HG02981 (cell line): ENCODE measurements at regions not wholly inside any gene's neighbourhood (a gene's known extent, or its start where the extent isn't known, plus 50 kb on each side); places are given as distances from the start of the nearest gene placed in this dataset.
"Not testable (repeated sequence)": the region's sequence is repeated elsewhere in the genome, so short reads cannot be mapped to it uniquely, and the experiment has no call there.

Source experiments
- ATAC-seq: cut with Tn5 transposase; IDR thresholded peaks from one replicate; pipeline ENCODE4 v1.9.1; 2021; ENCODE audit warnings: mild to moderate bottlenecking, moderate library complexity; ENCODE audit not compliant: unreplicated experiment

DNA sequence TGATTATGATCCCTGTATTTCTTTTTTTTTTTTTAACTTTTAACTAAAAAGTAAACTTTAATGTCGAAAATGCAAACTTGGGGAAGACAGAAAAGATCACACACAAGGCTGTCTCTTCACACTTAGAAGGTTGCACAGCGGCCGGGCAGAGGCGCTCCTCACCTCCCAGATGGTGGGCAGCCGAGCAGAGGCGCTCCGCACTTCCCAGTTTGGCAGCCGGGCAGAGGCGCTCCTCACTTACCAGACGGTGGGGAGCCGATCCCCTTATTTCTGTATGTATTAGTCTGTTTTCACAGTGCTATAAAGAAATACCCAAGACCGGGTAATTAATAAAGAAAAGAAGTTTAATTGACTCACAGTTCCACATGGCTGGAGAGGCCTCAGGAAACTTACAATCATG is 805.6 kb upstream of the SPRY2 start:
- ATAC-seq = not testable (repeated sequence)

DNA sequence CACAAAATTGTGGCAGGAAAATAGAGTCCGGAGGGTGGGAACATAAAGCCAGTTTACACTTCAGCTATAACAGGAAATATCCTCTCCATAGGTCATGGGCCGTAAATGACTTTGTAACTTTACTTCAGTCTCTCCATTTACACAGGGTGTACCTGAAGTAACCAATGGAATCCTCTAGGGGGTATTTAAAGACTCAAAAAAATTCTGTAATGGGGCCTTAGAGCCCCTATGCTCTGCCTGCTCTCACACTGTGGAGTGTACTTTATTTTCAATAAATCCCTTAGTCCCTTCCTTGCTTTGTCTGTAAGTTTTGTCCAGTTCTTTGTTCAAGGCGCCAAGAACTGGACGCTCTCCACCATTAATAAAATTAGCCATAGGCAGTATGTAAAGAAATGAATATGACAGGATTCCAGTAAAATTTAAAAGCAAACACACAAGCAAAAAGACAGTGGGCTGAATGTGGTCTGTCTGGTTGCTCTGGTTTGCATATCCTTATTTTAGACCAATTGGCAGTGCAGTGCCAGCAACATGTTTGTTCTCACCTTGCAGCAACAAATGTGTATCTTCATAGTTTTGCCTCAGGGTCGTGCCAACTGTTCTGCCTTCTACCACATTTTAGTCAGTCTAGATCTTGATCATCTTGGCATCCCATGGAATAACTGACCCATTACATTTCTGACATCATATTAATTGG is 801.5 kb upstream of the SPRY2 start:
- no peak for ATAC-seq

DNA sequence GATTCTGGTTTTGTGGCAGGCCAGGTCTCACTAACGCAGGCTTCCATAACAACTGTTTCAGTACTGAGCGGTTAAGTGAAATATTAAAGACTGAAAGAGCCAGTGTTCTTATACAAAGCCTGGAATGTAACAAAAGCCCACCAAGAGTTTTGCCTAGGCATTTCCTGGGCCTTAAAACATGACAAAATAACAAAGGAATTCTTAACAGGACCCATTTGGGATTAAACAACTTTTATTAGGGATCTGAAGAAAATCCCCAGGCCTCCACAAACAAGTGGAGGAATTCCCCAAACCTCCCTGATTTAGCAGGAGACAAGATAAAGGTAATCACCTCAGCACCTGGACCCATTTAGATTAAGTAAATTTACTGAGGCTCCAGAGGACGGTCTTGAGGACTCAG is 799.7 kb upstream of the SPRY2 start:
- ATAC-seq = no peak

DNA sequence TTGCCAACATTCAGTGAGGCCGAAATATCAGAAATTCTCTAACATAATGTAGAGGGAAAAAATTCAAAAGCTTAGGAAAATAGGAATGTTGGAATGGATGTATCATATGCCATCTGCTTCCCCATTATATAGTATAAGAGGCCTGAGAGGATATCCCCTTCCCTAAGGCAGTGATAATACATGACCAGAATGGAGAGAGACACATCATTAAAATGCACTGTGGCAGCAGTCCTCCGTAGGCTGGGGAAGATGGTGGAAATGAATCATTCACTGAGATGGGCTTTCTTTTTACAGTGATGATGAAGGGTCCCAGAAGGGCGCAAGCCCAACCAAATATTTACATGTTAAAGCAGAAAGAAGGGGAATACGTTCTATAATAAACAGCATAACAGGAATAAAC is 799.1 kb upstream of the SPRY2 start:
- ATAC-seq = no peak

DNA sequence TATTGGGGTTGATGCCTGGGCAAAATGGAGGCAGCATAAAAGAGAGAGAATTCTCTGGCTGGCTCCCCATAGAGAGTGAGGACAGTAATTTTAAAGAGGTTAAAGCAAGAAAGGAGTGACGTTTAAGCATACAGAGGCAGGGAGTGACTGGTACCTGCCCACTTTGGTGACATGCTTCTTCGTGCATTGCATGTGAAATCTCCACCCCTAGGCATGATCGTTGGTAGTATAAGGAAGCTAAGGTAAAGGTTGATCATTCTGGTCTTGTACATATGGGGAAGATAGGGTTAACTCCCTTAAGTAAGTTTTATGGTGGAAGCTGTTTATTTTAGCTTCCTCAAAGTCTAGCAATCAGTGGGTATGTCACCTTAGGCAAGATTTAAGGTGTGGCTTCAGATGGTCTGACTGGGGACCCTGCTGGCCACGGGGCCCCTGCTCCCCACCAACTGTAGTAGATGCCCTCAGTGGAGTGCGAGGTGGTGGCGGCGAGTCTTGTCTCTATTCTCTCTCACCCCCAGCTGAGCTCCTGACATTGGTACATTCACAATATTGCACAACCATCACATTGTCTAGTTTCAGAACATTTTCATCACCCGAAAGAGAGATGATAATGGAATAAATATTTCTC is 797.5 kb upstream of the SPRY2 start:
- no peak for ATAC-seq

DNA sequence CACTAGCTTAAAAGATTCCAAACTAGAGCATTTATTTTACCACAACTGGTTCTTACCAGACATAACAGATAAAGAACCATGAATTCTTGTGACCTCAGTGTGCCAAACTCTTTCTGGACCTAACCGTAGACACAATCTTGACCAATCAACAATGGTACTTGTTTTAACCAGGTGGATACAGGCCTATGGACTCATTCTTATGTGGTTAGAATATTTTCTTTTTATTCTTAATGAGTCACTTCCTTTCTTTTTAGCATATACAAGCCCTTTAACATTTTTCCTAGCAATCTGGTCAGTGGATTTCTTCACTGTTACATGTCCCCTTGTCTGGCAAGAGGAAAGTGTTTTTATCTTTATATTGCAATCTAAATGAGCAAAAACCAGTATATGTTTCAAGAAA is 792.1 kb upstream of the SPRY2 start:
- no peak for ATAC-seq

DNA sequence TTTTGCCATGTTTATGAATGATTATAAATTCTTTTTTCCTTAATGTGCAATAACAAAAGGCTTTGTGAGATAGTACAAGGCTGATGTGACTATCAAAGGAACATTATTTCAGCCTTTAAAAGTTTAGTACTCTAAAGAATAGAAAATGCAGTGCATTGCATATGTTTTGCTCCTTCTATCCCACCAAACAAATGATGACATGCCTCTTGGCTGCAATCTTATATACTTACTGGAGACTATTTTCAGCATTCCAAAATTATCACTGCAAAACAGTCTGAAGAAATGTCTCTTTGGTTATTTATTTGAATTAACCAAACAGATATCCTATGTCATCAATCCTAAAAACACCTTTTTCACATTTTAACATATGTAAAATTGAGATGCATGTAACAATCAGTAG is 776.5 kb upstream of the SPRY2 start:
- no peak for ATAC-seq

DNA sequence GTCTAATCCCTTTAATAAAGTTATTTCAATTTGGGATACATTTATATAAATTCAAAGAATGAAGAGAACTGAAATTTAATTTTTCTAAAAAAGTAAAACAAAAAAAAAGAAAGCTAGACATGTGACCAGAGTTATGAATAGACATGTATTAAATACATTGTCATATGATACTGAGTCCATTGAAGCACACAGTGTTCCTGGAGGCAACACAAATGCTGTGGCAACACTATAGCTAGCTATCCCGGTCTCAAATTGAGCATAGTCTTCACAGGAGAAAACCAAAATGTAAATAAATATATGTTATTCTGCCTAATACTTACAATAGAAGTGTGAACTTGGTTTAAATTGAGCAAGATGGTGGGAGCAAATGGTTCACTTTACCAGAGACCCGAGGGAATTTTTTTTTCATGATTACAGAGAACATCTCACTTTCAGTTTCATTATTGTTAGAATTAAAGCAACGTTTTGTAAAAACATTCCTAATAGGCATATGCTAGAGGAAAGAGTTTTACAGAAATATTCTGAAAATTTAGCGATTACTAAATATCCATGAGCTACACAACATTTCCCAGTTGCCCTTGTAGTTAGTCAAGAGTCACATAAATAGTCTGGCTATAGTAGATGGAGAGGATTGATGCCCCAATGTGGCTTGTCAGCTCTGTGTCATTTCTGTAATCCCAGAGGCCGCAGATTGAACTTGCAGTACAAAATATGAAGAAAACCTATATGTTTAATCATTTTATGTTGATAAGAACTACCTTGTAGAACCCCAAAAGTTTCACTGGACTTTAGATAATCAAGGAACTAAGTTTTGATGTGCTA is 775.7 kb upstream of the SPRY2 start:
- no peak for ATAC-seq

DNA sequence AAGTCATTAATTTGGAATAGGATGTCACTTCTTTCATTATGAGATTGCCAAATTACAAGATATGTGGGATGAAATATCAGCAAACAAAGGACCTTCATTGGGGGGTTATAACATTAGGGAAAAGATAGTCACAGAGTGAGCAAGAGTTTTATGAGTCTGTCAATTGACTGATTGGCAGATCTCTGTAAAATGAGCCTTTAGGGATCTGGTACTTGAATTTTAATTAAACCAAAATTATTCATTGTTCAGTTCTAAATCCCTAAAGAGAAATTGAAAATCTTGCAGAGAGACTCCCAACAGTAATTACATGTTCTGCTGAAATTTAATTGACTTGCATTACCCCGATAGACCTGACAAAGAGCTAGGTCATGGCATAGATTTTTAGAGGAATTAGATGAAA is 768.1 kb upstream of the SPRY2 start:
- ATAC-seq = no peak

DNA sequence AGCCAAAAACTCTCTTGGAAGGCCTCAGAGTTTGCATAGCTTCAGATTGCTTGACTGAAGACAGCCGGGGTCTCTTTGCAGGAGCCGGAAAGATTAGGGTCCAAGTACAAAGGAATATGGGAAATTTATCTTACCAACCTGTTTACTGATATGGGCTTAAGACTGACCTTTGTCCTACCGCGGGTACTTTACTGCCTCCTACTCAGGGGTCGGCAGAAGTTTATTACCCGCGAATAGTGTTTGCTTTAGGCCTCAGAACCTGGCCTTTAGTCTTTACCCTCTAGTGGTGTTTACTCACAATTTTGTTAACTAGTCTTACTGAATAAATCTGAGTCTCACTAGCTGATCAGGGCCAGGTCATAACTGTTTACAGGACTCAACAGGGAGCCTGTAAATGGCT is 765.4 kb upstream of the SPRY2 start:
- ATAC-seq = no peak

DNA sequence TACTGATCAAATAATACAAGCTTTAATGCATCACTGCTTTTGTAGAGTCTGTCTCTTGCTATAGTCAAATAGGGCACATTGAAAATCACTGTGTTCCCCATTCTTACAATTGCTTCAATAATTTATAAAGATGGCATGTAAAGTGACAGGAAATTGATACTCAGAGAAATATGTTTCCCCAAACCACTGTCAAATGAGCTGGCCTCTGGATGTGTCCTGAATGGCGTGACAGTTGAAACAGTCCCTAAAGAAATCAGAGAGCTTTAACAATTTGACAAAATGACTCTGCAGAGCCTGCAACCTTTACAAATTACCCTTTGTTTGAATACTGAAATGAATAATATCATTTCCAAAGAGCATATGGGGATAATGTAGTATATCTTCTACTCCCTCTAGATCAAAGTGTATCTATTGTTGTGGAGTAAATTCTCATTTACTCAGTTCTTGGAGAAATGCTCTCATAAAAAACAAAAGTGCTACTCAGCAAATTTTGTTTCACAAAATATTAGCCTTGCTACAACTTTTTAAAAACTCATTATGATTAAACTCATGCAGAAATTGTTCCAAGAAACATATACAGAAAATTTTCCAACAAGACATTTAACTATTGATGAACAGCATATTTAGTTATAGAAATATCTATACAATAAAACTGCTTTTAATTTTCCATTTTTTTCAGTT is 763.2 kb upstream of the SPRY2 start:
- ATAC-seq = no peak

DNA sequence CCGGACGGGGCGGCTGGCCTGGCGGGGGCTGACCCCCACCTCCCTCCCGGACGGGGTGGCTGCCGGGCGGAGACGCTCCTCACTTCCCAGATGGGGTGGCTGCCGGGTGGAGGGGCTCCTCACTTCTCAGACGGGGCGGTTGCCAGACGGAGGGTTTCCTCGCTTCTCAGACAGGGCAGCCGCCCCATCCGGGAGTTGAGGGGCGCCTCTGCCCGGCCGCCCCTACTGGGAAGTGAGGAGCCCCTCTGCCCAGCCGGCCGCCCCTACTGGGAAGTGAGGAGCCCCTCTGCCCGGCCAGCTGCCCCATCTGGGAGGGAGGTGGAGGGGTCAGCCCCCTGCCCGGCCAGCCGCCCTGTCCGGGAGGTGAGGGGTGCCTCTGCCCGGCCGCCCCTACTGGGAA is 761.1 kb upstream of the SPRY2 start:
- not testable (repeated sequence) for ATAC-seq

DNA sequence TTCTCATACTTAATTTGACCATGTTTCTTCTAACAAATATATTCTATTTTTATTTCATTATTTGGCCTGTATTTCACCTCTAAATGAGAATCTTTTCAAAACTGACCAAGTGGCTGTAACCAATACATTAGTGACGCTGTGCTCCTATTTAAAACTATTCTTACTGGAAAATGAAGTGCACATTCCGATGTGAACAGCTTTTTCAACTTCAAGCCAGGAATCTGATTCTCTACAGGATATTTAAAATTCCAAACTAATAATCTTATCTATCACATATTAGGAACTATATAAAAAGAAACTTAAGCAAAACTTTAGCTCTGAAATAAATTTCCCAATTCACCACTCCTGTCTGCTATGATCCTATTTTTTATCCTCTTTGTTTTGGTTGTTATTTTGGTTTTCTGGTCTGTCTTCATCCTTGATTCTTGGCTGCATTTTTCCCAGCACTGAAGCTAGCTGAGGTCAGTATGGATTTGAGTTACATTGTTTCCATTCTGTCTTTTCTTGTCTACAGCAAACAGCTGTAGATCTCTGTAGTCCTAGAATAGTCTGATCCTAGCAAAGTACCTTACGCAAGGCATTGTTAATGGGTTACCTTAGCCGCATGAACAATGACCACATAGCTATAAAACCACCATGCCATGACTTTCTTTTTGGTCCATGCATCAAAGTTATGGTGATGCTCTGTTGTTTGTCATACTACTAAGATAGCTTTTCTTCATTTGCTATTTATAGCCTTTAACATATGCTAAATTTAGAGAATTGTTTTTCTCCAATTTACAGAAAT is 748.6 kb upstream of the SPRY2 start:
- no peak for ATAC-seq

DNA sequence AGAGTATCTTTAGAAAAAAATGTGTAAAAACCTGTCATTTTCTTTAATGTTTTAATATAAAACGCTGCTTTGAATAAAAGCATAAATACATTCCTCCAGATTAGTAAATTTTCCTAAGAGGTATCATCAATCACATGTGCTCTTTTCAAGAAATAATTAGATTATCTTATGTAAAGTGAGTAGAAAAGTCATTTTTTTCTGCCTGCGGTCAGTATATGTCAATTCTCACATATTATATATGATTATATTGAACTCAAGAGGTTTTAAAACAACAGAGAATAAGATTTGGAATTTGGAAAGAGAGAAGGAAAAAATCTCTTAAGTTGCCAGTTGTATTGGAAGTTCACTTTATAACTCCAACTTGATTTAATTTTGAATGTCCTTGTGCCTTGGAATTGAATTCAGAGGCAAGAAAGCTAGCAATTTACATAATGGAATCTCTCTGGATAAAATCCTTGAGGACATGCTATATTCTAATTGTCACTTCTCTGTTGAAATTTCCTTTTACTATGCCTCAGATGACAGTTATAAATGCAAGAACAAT is 740.1 kb upstream of the SPRY2 start:
- no peak for ATAC-seq

DNA sequence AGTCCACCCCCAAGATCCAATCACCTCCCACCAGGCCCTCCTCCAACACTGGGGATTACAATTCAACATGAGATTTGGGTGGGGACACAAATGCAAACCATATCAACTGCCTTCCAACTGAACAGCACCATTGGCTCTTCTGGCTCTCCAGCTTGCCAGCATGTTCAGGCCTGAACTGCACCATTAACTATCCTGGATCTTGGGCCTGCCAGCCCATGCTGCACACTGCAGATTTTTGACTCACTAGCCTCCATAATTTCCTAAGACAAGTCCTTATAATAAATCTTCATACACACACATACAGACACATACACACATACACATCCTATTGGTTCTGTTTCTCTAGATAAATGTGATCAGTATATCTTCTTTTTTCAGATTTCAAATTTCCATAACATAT is 737.1 kb upstream of the SPRY2 start:
- no peak for ATAC-seq

DNA sequence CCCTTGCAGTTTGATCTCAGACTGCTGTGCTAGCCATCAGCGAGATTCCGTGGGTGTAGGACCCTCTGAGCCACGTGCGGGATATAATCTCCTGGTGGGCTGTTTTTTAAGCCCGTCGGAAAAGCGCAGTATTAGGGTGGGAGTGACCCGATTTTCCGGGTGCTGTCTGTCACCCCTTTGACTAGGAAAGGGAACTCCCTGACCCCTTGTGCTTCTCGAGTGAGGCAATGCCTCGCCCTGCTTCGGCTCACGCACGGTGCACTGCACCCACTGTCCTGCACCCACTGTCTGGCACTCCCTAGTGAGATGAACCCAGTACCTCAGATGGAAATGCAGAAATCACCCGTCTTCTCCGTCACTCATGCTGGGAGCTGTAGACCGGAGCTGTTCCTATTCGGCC is 728.9 kb upstream of the SPRY2 start:
- ATAC-seq = not testable (repeated sequence)

DNA sequence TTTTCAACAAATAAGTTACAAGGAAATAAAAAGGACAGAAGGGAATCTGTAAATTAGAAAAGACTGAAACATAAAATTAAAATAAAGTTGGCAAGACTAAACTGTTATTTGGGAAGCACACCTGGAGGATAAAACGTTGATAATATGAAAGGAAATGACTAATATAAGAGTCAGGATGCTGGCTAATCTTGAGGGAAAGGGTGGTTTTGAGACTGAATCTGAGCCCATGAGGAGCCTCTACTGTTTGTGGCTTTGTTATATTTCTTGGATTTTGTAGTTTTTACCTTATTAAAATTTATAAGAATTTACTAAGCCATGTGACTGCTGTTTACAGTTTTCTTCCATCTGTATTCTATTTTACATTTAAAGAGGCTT is 718.0 kb upstream of the SPRY2 start:
- ATAC-seq = no peak

DNA sequence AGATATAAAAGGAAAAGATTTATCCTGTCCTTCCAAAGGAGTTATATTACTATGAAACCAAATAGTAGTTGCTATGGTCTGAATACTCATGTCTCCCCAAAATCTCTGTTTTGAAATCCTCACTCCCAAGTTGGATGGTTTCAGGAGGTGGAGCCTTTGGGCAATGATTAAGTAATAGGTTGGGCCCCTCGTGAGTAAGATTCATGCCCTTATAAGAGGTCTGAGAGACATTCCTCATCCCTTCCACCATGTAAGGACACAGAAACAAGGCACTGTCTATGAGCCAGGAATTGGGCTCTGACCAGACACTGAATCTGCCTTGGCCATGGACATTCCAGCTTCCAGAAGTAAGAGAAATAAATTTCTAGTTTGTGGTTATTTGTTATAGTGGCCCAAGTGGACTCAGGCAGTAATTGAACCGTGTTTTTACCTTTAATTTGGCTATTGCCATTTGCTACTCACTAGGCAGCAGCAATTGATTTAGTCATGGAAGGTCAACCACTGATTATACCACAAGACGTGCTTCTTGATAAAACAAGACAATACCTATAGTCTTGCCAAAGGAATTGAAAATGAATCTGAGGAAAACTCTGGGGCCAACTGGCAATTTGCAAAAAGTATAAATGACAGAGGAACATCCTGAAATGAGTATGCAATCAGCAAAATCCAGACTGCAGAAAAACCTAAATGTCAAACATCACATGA is 717.4 kb upstream of the SPRY2 start:
- ATAC-seq = no peak

DNA sequence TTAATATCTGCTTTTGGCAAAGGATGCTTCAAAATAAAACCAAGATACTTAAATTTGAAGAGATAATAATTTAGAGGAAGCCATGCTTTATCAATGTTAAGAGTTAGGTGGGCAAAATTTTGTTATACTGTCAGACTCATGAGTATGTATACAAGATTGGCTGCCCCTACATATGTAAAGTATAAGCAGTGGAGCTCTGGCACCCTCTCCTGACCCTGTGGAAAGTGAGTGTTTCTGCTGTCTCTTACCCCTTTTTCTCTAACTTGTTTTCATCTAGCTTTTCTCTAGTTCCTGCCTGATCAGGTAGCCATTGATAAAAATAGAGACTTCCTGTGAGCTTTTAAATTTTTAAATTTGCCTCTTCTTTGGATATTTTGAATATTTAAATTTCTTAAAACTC is 710.9 kb upstream of the SPRY2 start:
- no peak for ATAC-seq

DNA sequence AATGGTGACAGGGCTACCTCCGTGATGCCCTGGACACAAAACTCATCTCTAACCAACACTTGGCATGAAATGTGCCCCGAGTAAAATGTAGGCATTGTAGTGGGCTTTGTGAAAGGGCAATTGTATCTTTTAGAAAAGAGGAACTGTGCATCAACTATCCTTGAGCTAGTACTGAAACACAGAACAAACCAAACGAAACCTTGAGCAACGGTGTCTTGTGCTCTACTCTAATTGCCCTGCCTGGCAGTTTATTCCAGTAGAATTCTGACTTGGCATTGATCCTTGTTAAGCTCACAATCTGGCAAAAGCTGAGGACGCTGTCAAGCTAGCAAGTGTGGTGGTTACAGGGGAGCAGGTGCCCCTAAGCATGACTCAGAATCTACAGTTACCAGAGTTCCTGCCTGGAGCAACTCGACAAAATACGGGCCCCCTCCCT is 707.1 kb upstream of the SPRY2 start:
- no peak for ATAC-seq
